ENCODE measurements at regions not wholly inside any gene's neighbourhood (a gene's known extent, or its start where the extent isn't known, plus 50 kb on each side); places are given as distances from the start of the nearest gene placed in this dataset.
"Not testable (repeated sequence)": the region's sequence is repeated elsewhere in the genome, so short reads cannot be mapped to it uniquely, and the experiment has no call there.

- no peak for TF ChIP-seq CTCF (conservative IDR thresholded peaks at IDR 0.05; ENCODE audit: control insufficient read depth, insufficient read depth, low read depth, low read length)
- H3K4me3 ChIP-seq (ENCODE audit: control insufficient read depth, low read depth, low read length): no peak overlapping the region
- peak; percentile 24 for DNase-seq (ENCODE audit: low read depth)
Measured at GRCh38 chr10:30542001-30542894, 87.3 kb downstream of the LYZL2 start.

GRCh38 chr10:30540276-30540675, 89.3 kb downstream of the LYZL2 start:
- no peak for TF ChIP-seq CTCF (conservative IDR thresholded peaks at IDR 0.05; ENCODE audit: control insufficient read depth, insufficient read depth, low read depth, low read length)
- peak; percentile 23 for DNase-seq (ENCODE audit: low read depth)
- H3K4me3 ChIP-seq (ENCODE audit: control insufficient read depth, low read depth, low read length): no peak overlapping the region

- no peak for DNase-seq (ENCODE audit: low read depth)
Measured at GRCh38 chr10:30538086-30538485, 91.5 kb downstream of the LYZL2 start.

GRCh38 chr10:30537586-30537985, 92.0 kb downstream of the LYZL2 start:
- no peak for TF ChIP-seq CTCF (conservative IDR thresholded peaks at IDR 0.05; ENCODE audit: control insufficient read depth, insufficient read depth, low read depth, low read length)
- DNase-seq (ENCODE audit: low read depth): no peak
- no peak overlapping the region for H3K4me3 ChIP-seq (ENCODE audit: control insufficient read depth, low read depth, low read length)

More at GRCh38 chr10:30538086-30538485, 91.5 kb downstream of the LYZL2 start:
- H3K4me3 ChIP-seq (ENCODE audit: control insufficient read depth, low read depth, low read length): no peak overlapping the region
- no peak for TF ChIP-seq CTCF (conservative IDR thresholded peaks at IDR 0.05; ENCODE audit: control insufficient read depth, insufficient read depth, low read depth, low read length)

- H3K4me3 ChIP-seq (ENCODE audit: control insufficient read depth, low read depth, low read length): not testable (repeated sequence)
Measured at GRCh38 chr10:30537158-30537557, 92.4 kb downstream of the LYZL2 start.

GRCh38 chr10:30536578-30536977, 93.0 kb downstream of the LYZL2 start:
- no peak for DNase-seq (ENCODE audit: low read depth)
- TF ChIP-seq CTCF (conservative IDR thresholded peaks at IDR 0.05; ENCODE audit: control insufficient read depth, insufficient read depth, low read depth, low read length): no peak
- H3K4me3 ChIP-seq (ENCODE audit: control insufficient read depth, low read depth, low read length): no peak overlapping the region

More at GRCh38 chr10:30537158-30537557, 92.4 kb downstream of the LYZL2 start:
- DNase-seq (ENCODE audit: low read depth): not testable (repeated sequence)

- DNase-seq (ENCODE audit: low read depth): no peak
- TF ChIP-seq CTCF (conservative IDR thresholded peaks at IDR 0.05; ENCODE audit: control insufficient read depth, insufficient read depth, low read depth, low read length): no peak
- H3K4me3 ChIP-seq (ENCODE audit: control insufficient read depth, low read depth, low read length): no peak overlapping the region
Measured at GRCh38 chr10:30535677-30536076, 93.9 kb downstream of the LYZL2 start.
